Gastrocnemius medialis (tissue), 4 donors: ENCODE measurements at regions not wholly inside any gene's neighbourhood (a gene's known extent, or its start where the extent isn't known, plus 50 kb on each side); places are given as distances from the start of the nearest gene placed in this dataset.

ENCODE experiments used
- ATAC-seq, 2 donors: fragments of 150-250 bp; one replicate each; pipeline ENCODE4 v1.9.1; 2016
- DNase-seq, 2 donors: peaks; one replicate each; pipeline ENCODE4 v3.0.0-alpha.2; 2019
- H3K27ac ChIP-seq, 4 donors: fragments of 200-600 bp; sonication (generic); 1 replicate in 1 of 4; 2 replicates in 3 of 4; pipeline ENCODE4 v1.5.1; 2016 to 2018; ENCODE audit warnings: mild to moderate bottlenecking in 2 of 4, moderate library complexity in 1 of 4
- H3K27me3 ChIP-seq, 3 donors: fragments of 200-600 bp; sonication (generic) in 2 of 3; 1 replicate in 1 of 3; 2 replicates in 2 of 3; pipeline versions ENCODE4 v1.5.1 to v1.6.0; 2016 to 2019; ENCODE audit warnings: mild to moderate bottlenecking in 1 of 3, moderate library complexity in 1 of 3
- H3K36me3 ChIP-seq, 2 donors: fragments of 200-600 bp; sonication (generic) in 1 of 2; one replicate each; pipeline ENCODE4 v1.5.1; 2017 to 2018
- H3K4me1 ChIP-seq, 2 donors: fragments of 200-600 bp; sonication (generic) in 1 of 2; one replicate each; pipeline ENCODE4 v1.5.1; 2016 to 2017; ENCODE audit warnings: mild to moderate bottlenecking in 2 of 2
- H3K4me3 ChIP-seq, 4 donors: fragments of 200-600 bp; sonication (generic) in 3 of 4; 1 replicate in 1 of 4; 2 replicates in 3 of 4; pipeline ENCODE4 v1.5.1; 2016 to 2019; ENCODE audit warnings: mild to moderate bottlenecking in 2 of 4
- H3K9me3 ChIP-seq, 3 donors: fragments of 200-600 bp; sonication (generic) in 2 of 3; 1 replicate in 1 of 3; 2 replicates in 2 of 3; pipeline ENCODE4 v1.5.1; 2016 to 2019
- CTCF ChIP-seq, 5 experiments: fragments of 450-650 bp in 3 of 5; fragments of 200-600 bp in 2 of 5; sonication (generic) in 2 of 5; IDR thresholded peaks in 4 of 5; conservative IDR thresholded peaks in 1 of 5; 1 replicate in 4 of 5; 2 replicates in 1 of 5; pipeline ENCODE4 v1.5.1; 2016 to 2019; ENCODE audit warnings: antibody characterized with exemption in 5 of 5, mild to moderate bottlenecking in 3 of 5, moderate library complexity in 3 of 5
- POLR2A ChIP-seq, 2 donors: fragments of 450-650 bp; IDR thresholded peaks; one replicate each; pipeline ENCODE4 v1.6.1; 2017; ENCODE audit warnings: antibody characterized with exemption in 2 of 2, mild to moderate bottlenecking in 2 of 2, moderate library complexity in 2 of 2
- in situ Hi-C, 4 donors: fragments of 200-750 bp; cut with MboI; loops; one replicate each; pipeline versions ENCODE4 v1.15.0 to v1.8.0; 2017; ENCODE audit warnings: low sequenced_read_pairs in 4 of 4
- intact Hi-C: fragments of 100-400 bp; cut with DNase I; formaldehyde crosslinking; loops from one replicate; pipeline ENCODE4 v1.15.1; 2023; ENCODE audit warnings: low total_unique reads

- Histone ChIP-seq H3K27me3 (no peaks in the 10 kb centered on the region), H3K4me1 (no peaks in the 10 kb centered on the region), H3K4me3 (no peak overlapping the region), H3K9me3 (no peaks in the 10 kb centered on the region), H3K36me3 (no peaks in the 10 kb centered on the region), H3K27ac (no peak overlapping the region)
- ATAC-seq (no peak), DNase-seq (no peak)
- intact Hi-C loops: no loop called here
- TF ChIP-seq CTCF (IDR thresholded peaks at IDR 0.05 in 4 of 5, conservative IDR thresholded peaks at IDR 0.05 in 1 of 5) (no peak), POLR2A (IDR thresholded peaks at IDR 0.05) (no peak)
- in situ Hi-C loops: no loop called here
Measured at GRCh38 chr6:86276056-86276455, 633.4 kb upstream of the SYNCRIP start.

GRCh38 chr6:86273936-86274335 is 631.2 kb upstream of the SYNCRIP start:
- DNase-seq (no peak), ATAC-seq (no peak)
- no peaks in the 10 kb centered on the region for H3K36me3 ChIP-seq
- H3K27ac ChIP-seq: no peak overlapping the region
- TF ChIP-seq POLR2A (IDR thresholded peaks at IDR 0.05) (no peak), CTCF (IDR thresholded peaks at IDR 0.05 in 4 of 5, conservative IDR thresholded peaks at IDR 0.05 in 1 of 5) (no peak)
- H3K27me3 ChIP-seq: no peaks in the 10 kb centered on the region
- no peaks in the 10 kb centered on the region for H3K4me1 ChIP-seq
- H3K9me3 ChIP-seq: no peaks in the 10 kb centered on the region
- in situ Hi-C loops: no loop called here
- no peak overlapping the region for H3K4me3 ChIP-seq
- intact Hi-C loops: no loop called here

GRCh38 chr6:86256615-86257187 is 614.0 kb upstream of the SYNCRIP start:
- no peak for TF ChIP-seq POLR2A (IDR thresholded peaks at IDR 0.05)
- TF ChIP-seq CTCF (IDR thresholded peaks at IDR 0.05 in 4 of 5, conservative IDR thresholded peaks at IDR 0.05 in 1 of 5): no peak
- DNase-seq: no peak
- in situ Hi-C loops (no loop called here), intact Hi-C loops (no loop called here)
- no peak overlapping the region for H3K4me3 ChIP-seq
- H3K4me1 ChIP-seq: no peaks in the 10 kb centered on the region
- no peaks in the 10 kb centered on the region for H3K36me3 ChIP-seq
- no peak overlapping the region for H3K27ac ChIP-seq
- no peaks in the 10 kb centered on the region for H3K9me3 ChIP-seq
- no peak for ATAC-seq
- H3K27me3 ChIP-seq: no peaks in the 10 kb centered on the region

- in situ Hi-C loops (no loop called here), intact Hi-C loops (no loop called here)
- H3K4me3 ChIP-seq: no peak overlapping the region
- no peak overlapping the region for H3K27ac ChIP-seq
- TF ChIP-seq CTCF (IDR thresholded peaks at IDR 0.05 in 4 of 5, conservative IDR thresholded peaks at IDR 0.05 in 1 of 5) (no peak), POLR2A (IDR thresholded peaks at IDR 0.05) (no peak)
- H3K4me1 ChIP-seq: no peaks in the 10 kb centered on the region
- no peaks in the 10 kb centered on the region for H3K36me3 ChIP-seq
- no peaks in the 10 kb centered on the region for H3K27me3 ChIP-seq
- DNase-seq: no peak
- no peaks in the 10 kb centered on the region for H3K9me3 ChIP-seq
- ATAC-seq: no peak
Measured at GRCh38 chr6:86255973-86256372, 613.3 kb upstream of the SYNCRIP start.

GRCh38 chr6:86251106-86251505 is 608.4 kb upstream of the SYNCRIP start:
- Histone ChIP-seq H3K27me3 (no peaks in the 10 kb centered on the region), H3K36me3 (no peaks in the 10 kb centered on the region), H3K9me3 (no peaks in the 10 kb centered on the region), H3K4me3 (no peak overlapping the region), H3K4me1 (no peaks in the 10 kb centered on the region), H3K27ac (no peak overlapping the region)
- DNase-seq (no peak), ATAC-seq (no peak)
- intact Hi-C loops (no loop called here), in situ Hi-C loops (no loop called here)
- TF ChIP-seq CTCF (IDR thresholded peaks at IDR 0.05 in 4 of 5, conservative IDR thresholded peaks at IDR 0.05 in 1 of 5): no peak
- TF ChIP-seq POLR2A (IDR thresholded peaks at IDR 0.05): no peak
